H1 (cell line): ENCODE measurements at regions not wholly inside any gene's neighbourhood (a gene's known extent, or its start where the extent isn't known, plus 50 kb on each side); places are given as distances from the start of the nearest gene placed in this dataset.
A peak's percentile ranks its signal among the peaks of the same experiment; 100 is the strongest.

ENCODE experiments used
- CTCF ChIA-PET: fragments of 300-600 bp; sonication (Branson Sonifier 250); formaldehyde crosslinking; loops from one replicate; lab custom pipeline; 2021; ENCODE audit not compliant: partially characterized antibody; lab: Charles Lee
- POLR2A ChIA-PET: fragments of 300-600 bp; sonication (Branson Sonifier 250); formaldehyde crosslinking; loops from one replicate; lab custom pipeline; 2021; ENCODE audit warnings: inconsistent platforms; ENCODE audit not compliant: partially characterized antibody; lab: Charles Lee
- DNase-seq, 2 experiments: peaks; one replicate each; pipeline versions ENCODE4 v3.0.0 to v3.0.0-alpha.2; 2010 to 2022; ENCODE audit warnings: low spot score in 2 of 2, low read depth in 1 of 2, mixed read lengths in 1 of 2
- FAIRE-seq: peaks from 2 replicates; lab custom pipeline; 2011; peaks lifted over from hg19 to GRCh38; lab: Jason Lieb, UNC
- H2AFZ ChIP-seq: 2 replicates; pipeline ENCODE4 v1.8.1; 2012; ENCODE audit warnings: low read length, inconsistent platforms
- H2AK5ac ChIP-seq: 2 replicates; pipeline ENCODE4 v1.6.1; 2013; ENCODE audit warnings: low read depth, low read length
- H2BK120ac ChIP-seq: replicated peaks from 2 replicates; pipeline ENCODE3; 2013; ENCODE audit warnings: low read depth, low read length, inconsistent platforms
- H2BK12ac ChIP-seq: 2 replicates; pipeline ENCODE4 v1.6.1; 2013; ENCODE audit warnings: low read depth, low read length
- H2BK15ac ChIP-seq: 2 replicates; pipeline ENCODE4 v1.6.1; 2013; ENCODE audit warnings: low read length
- H2BK20ac ChIP-seq: 2 replicates; pipeline ENCODE4 v1.6.1; 2013; ENCODE audit warnings: low read length
- H2BK5ac ChIP-seq: 2 replicates; pipeline ENCODE4 v1.6.1; 2013; ENCODE audit warnings: low read depth, low read length
- H3K14ac ChIP-seq: 2 replicates; pipeline ENCODE4 v1.6.1; 2013; ENCODE audit warnings: inconsistent platforms; ENCODE audit not compliant: insufficient read length
- H3K18ac ChIP-seq: 2 replicates; pipeline ENCODE4 v1.6.1; 2013; ENCODE audit warnings: low read length; ENCODE audit errors: extremely low read depth
- H3K23ac ChIP-seq: 2 replicates; pipeline ENCODE4 v1.6.1; 2013; ENCODE audit warnings: inconsistent platforms; ENCODE audit not compliant: insufficient read length
- H3K23me2 ChIP-seq: 2 replicates; pipeline ENCODE4 v1.6.1; 2013; ENCODE audit warnings: low read depth, low read length
- H3K27ac ChIP-seq: 2 replicates; pipeline ENCODE4 v1.6.1; 2011; ENCODE audit warnings: low read depth, low read length, inconsistent platforms
- H3K27me3 ChIP-seq, 4 experiments: replicated peaks in 1 of 4; 1 replicate in 1 of 4; 2 replicates in 3 of 4; pipeline versions ENCODE4 v1.6.1 to v1.8.1; 2011 to 2013; ENCODE audit warnings: low read length in 3 of 4, mild to moderate bottlenecking in 3 of 4, inconsistent platforms in 2 of 4, mixed read lengths in 2 of 4, moderate library complexity in 1 of 4; ENCODE audit not compliant: control insufficient read depth in 3 of 4, insufficient read depth in 3 of 4; ENCODE audit errors: extremely low read depth in 1 of 4
- H3K36me3 ChIP-seq, 4 experiments: 2 replicates each; pipeline versions ENCODE4 v1.6.1 to v1.8.1; 2011 to 2013; ENCODE audit warnings: mild to moderate bottlenecking in 4 of 4, low read length in 3 of 4, moderate library complexity in 2 of 4, control low read depth in 1 of 4, inconsistent platforms in 1 of 4; ENCODE audit not compliant: insufficient read depth in 4 of 4, control insufficient read depth in 2 of 4
- H3K4ac ChIP-seq: replicated peaks from 2 replicates; pipeline ENCODE3; 2013; ENCODE audit warnings: low read length, low read depth, mixed read lengths, inconsistent platforms; ENCODE audit not compliant: insufficient read length
- H3K4me1 ChIP-seq, 4 experiments: replicated peaks in 1 of 4; 1 replicate in 1 of 4; 2 replicates in 3 of 4; pipeline versions ENCODE4 v1.6.1 to v1.8.1; 2011 to 2013; ENCODE audit warnings: low read length in 3 of 4, inconsistent platforms in 2 of 4, mixed read lengths in 1 of 4; ENCODE audit not compliant: insufficient read depth in 4 of 4, control insufficient read depth in 3 of 4
- H3K4me2 ChIP-seq, 2 experiments: 2 replicates each; pipeline versions ENCODE4 v1.6.1 to v1.8.1; 2011 to 2013; ENCODE audit warnings: low read depth in 2 of 2, low read length in 2 of 2, control low read depth in 1 of 2, inconsistent platforms in 1 of 2, mild to moderate bottlenecking in 1 of 2; ENCODE audit not compliant: insufficient read depth in 1 of 2
- H3K4me3 ChIP-seq, 4 experiments: fragments of 200-600, 300-600 bp in 1 of 4; sonication (generic), shearing (Covaris generic), sonication (Bioruptor Twin) in 1 of 4; 2 replicates each; pipeline versions ENCODE4 v1.5.1 to v1.8.1; 2011 to 2016; ENCODE audit warnings: low read length in 4 of 4, low read depth in 3 of 4, control low read depth in 2 of 4, inconsistent platforms in 2 of 4, mild to moderate bottlenecking in 2 of 4, mixed read lengths in 1 of 4, moderate library complexity in 1 of 4; ENCODE audit not compliant: insufficient read depth in 2 of 4; ENCODE audit errors: extremely low read depth in 1 of 4
- H3K56ac ChIP-seq: replicated peaks from 2 replicates; pipeline ENCODE3; 2013; ENCODE audit warnings: low read depth, mild to moderate bottlenecking, mixed read lengths, low read length, inconsistent platforms; ENCODE audit not compliant: insufficient read length
- H3K79me1 ChIP-seq: 2 replicates; pipeline ENCODE4 v1.6.1; 2013; ENCODE audit warnings: low read depth, low read length, control low read depth
- H3K79me2 ChIP-seq, 2 experiments: 2 replicates each; pipeline versions ENCODE4 v1.6.1 to v1.8.1; 2012 to 2013; ENCODE audit warnings: low read length in 2 of 2, mild to moderate bottlenecking in 2 of 2, inconsistent platforms in 1 of 2; ENCODE audit not compliant: insufficient read depth in 2 of 2, control insufficient read depth in 1 of 2
- H3K9ac ChIP-seq, 4 experiments: replicated peaks in 1 of 4; 1 replicate in 1 of 4; 2 replicates in 3 of 4; pipeline versions ENCODE4 v1.6.1 to v1.8.1; 2011 to 2013; ENCODE audit warnings: low read depth in 3 of 4, low read length in 3 of 4, control low read depth in 2 of 4, mild to moderate bottlenecking in 2 of 4, moderate library complexity in 2 of 4, inconsistent platforms in 1 of 4; ENCODE audit errors: extremely low read depth in 1 of 4
- H3K9me3 ChIP-seq, 2 experiments: 2 replicates each; pipeline versions ENCODE4 v1.6.1 to v1.8.1; 2012 to 2013; ENCODE audit warnings: mild to moderate bottlenecking in 2 of 2, moderate library complexity in 2 of 2, control low read depth in 1 of 2, inconsistent platforms in 1 of 2, low read depth in 1 of 2, low read length in 1 of 2, mixed read lengths in 1 of 2; ENCODE audit not compliant: insufficient read depth in 2 of 2
- H4K20me1 ChIP-seq, 2 experiments: replicated peaks in 1 of 2; 2 replicates each; pipeline versions ENCODE3 to v1.8.1; 2011 to 2013; ENCODE audit warnings: inconsistent platforms in 2 of 2, low read length in 2 of 2, mild to moderate bottlenecking in 1 of 2; ENCODE audit not compliant: insufficient read depth in 2 of 2, control insufficient read depth in 1 of 2
- H4K5ac ChIP-seq: 2 replicates; pipeline ENCODE4 v1.6.1; 2013; ENCODE audit warnings: low read length, low read depth, mixed read lengths, inconsistent platforms; ENCODE audit not compliant: insufficient read length
- H4K8ac ChIP-seq: 2 replicates; pipeline ENCODE4 v1.8.0; 2013; ENCODE audit warnings: mild to moderate bottlenecking, moderate library complexity, low read length, inconsistent platforms; ENCODE audit not compliant: insufficient read depth; ENCODE audit errors: extremely low read depth
- H4K91ac ChIP-seq: replicated peaks from 2 replicates; pipeline ENCODE3; 2013; ENCODE audit warnings: low read length, mixed read lengths, inconsistent platforms; ENCODE audit not compliant: insufficient read length
- BCL11A ChIP-seq, 2 experiments: IDR thresholded peaks; one replicate each; pipeline ENCODE4 v1.6.1; 2011; ENCODE audit warnings: low read depth in 2 of 2, low read length in 2 of 2, mild to moderate bottlenecking in 2 of 2
- CBX5 ChIP-seq: fragments of 300-800, 300-1000 bp; sonication (generic); IDR thresholded peaks from 2 replicates; pipeline ENCODE4 v1.7.1; 2016; ENCODE audit warnings: antibody characterized with exemption, low read length, low read depth
- CTCF ChIP-seq, 3 experiments: IDR thresholded peaks; 1 replicate in 2 of 3; 2 replicates in 1 of 3; pipeline versions ENCODE4 v1.5.1 to v1.6.1; 2011; ENCODE audit warnings: low read length in 3 of 3, mild to moderate bottlenecking in 3 of 3, inconsistent platforms in 2 of 3, low read depth in 1 of 3, moderate library complexity in 1 of 3; ENCODE audit not compliant: insufficient read depth in 1 of 3; ENCODE audit errors: control extremely low read depth in 1 of 3
- KDM1A ChIP-seq: fragments of 200-600, 300-600 bp; sonication (generic); IDR thresholded peaks from 2 replicates; pipeline ENCODE4 v1.7.1; 2016; ENCODE audit warnings: mild to moderate bottlenecking, low read length, borderline replicate concordance
- RAD21 ChIP-seq, 2 experiments: IDR thresholded peaks in 1 of 2; conservative IDR thresholded peaks in 1 of 2; 2 replicates each; pipeline ENCODE4 v1.6.1; 2011; ENCODE audit warnings: low read depth in 2 of 2, low read length in 2 of 2, improper control_type of control experiment in 1 of 2, inconsistent platforms in 1 of 2, mild to moderate bottlenecking in 1 of 2, moderate library complexity in 1 of 2
- RXRA ChIP-seq: IDR thresholded peaks from 2 replicates; pipeline ENCODE4 v1.6.1; 2011; ENCODE audit warnings: low read depth, mild to moderate bottlenecking, low read length, moderate library complexity; ENCODE audit not compliant: insufficient read depth
- USF2 ChIP-seq: IDR thresholded peaks from 2 replicates; pipeline ENCODE4 v1.6.1; 2011; ENCODE audit warnings: low read length, improper control_type of control experiment
- WGBS, 2 experiments: shearing (Covaris generic) in 1 of 2; methylation state at CpG; one replicate each; pipeline versions ENCODE4 v1.1.6 to v1.1.7; 2013 to 2015; ENCODE audit warnings: low lambda C conversion rate in 2 of 2, mixed read lengths in 2 of 2, inconsistent platforms in 1 of 2, low coverage in 1 of 2, missing lambda C conversion rate in 1 of 2; ENCODE audit not compliant: insufficient replicate concordance in 2 of 2, insufficient coverage in 1 of 2, insufficient read length in 1 of 2; ENCODE audit errors: extremely low coverage in 1 of 2, missing lambda C conversion rate in 1 of 2; 5-methylcytosine and 5-hydroxymethylcytosine counted together

- Histone ChIP-seq H3K4me1 (no peaks in the 10 kb centered on the region; a peak in 2 of 7 replicates), H3K14ac (no peak overlapping the region), H3K23ac (no peak overlapping the region), H3K4me2 (no peak overlapping the region), H4K91ac (no peak overlapping the region), H3K79me1 (no peaks in the 10 kb centered on the region), H3K27ac (no peak overlapping the region), H3K4ac (no peak overlapping the region), H3K56ac (no peak overlapping the region), H3K23me2 (no peaks in the 10 kb centered on the region), H2AFZ (no peak overlapping the region), H3K4me3 (no peak overlapping the region), H2BK12ac (peak overlapping the region; percentile 62; the same call in 1 of the 2 replicates), H2BK120ac (no peak overlapping the region), H2AK5ac (peak overlapping the region; percentile 17; the same call in 1 of the 2 replicates), H3K9me3 (no peaks in the 10 kb centered on the region), H3K9ac (no peak overlapping the region), H3K27me3 (no peaks in the 10 kb centered on the region), H4K5ac (no peak overlapping the region), H2BK20ac (no peak overlapping the region), H2BK15ac (0 out of 2 replicates have a peak overlapping the region, but pooled peaks have one; percentile 65), H4K20me1 (no peaks in the 10 kb centered on the region), H3K79me2 (no peaks in the 10 kb centered on the region), H2BK5ac (no peak overlapping the region; the same call in 1 of the 2 replicates), H3K36me3 (no peaks in the 10 kb centered on the region), H4K8ac (no peak overlapping the region), H3K18ac (no peak overlapping the region)
- FAIRE-seq: no peak
- WGBS, 2 experiments: 78% methylated on average over 5 of the region's 6 CpGs; no CpG with 5 or more reads in 1 of the 2 experiments
- POLR2A ChIA-PET: no interaction called here
- CTCF ChIA-PET: interaction anchor here (0.6 to 3.0 kb wide), 13 partner anchors 10 to 260 kb away, joined by 3 to 9 read pairs (median 3); no protein-coding TSS in a partner anchor
- no peak for DNase-seq
- TF ChIP-seq USF2: no peak
- TF ChIP-seq BCL11A (IDR thresholded peaks at IDR 0.05; ENCODE audit: low read depth in 2 of 2, low read length in 2 of 2): no peak
- peak; percentile 33 to 46; a peak in 3 of 4 replicates for TF ChIP-seq RAD21 (IDR thresholded peaks at IDR 0.05 in 1 of 2, conservative IDR thresholded peaks at IDR 0.05 in 1 of 2; ENCODE audit: low read depth in 2 of 2, low read length in 2 of 2)
- TF ChIP-seq CTCF (IDR thresholded peaks at IDR 0.05; ENCODE audit: control extremely low read depth in 1 of 3, insufficient read depth in 1 of 3, low read depth in 1 of 3, low read length in 3 of 3): peak in 2 of 3 experiments; percentile 3 to 31; a peak in 3 of 4 replicates
- TF ChIP-seq CBX5: no peak
- TF ChIP-seq RXRA: no peak
- TF ChIP-seq KDM1A: peak; percentile 91; the same call in 1 of the 2 replicates
These were observed 188.9 kb downstream of the TFAP2C start for GRCh38 chr20:56817780-56818675.
